ENCODE measurements at regions not wholly inside any gene's neighbourhood (a gene's known extent, or its start where the extent isn't known, plus 50 kb on each side); places are given as distances from the start of the nearest gene placed in this dataset.

- no peak overlapping the region for H3K27ac Mint-ChIP-seq
- no peak overlapping the region for H3K4me3 Mint-ChIP-seq
- H3K27me3 Mint-ChIP-seq = peaks cover 9% of the 10 kb centered on the region
- no peaks in the 10 kb centered on the region for H3K4me1 Mint-ChIP-seq
- DNase-seq = no peak
- no peaks in the 10 kb centered on the region for H3K36me3 Mint-ChIP-seq
- H3K9me3 Mint-ChIP-seq = no peaks in the 10 kb centered on the region
Measured at GRCh38 chr15:62605282-62605681, 437.3 kb upstream of the TPM1 start.

DNA sequence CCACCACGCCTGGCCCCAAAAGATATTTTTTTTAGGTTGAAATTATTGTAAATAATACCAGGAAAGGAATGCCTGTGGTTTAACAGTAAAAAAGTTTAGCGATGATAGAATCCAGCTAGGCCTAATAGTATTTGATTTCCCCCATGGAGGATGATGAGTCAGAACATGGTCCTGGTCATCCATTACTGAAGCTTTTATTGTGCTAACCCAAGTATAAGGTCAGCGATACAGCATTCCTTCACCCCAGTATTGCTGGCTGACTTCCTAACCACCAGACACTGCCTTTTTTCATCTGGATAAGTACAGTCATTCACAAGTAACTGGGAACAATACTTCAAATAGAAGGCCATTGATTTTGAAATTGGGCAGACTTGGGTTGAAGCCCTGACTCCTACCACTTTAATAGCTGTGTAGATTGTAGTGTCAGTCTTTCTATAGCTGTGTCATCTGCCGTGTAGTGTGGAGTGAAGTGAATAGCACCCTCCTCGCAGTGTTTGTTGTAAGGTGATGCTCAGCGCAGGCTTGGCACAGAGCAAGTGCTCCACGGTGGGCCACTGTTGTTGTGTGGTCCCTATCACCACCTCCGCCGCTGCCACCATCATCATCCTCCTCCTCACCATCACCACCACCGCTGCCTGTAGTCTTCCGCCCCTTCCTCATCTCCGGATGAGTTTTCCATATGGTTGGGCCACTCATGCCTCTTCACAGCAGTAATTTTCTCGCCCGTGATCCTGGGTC lies 436.0 kb upstream of the TPM1 start:
- DNase-seq = no peak
- no peaks in the 10 kb centered on the region for H3K9me3 Mint-ChIP-seq
- H3K4me3 Mint-ChIP-seq = no peak overlapping the region
- no peak overlapping the region for H3K27ac Mint-ChIP-seq
- peaks cover 13% of the 10 kb centered on the region for H3K27me3 Mint-ChIP-seq
- H3K4me1 Mint-ChIP-seq = no peaks in the 10 kb centered on the region
- H3K36me3 Mint-ChIP-seq = no peaks in the 10 kb centered on the region

- Mint-ChIP-seq H3K27ac (no peak overlapping the region), H3K4me1 (no peaks in the 10 kb centered on the region), H3K9me3 (no peaks in the 10 kb centered on the region), H3K36me3 (no peaks in the 10 kb centered on the region), H3K4me3 (no peak overlapping the region), H3K27me3 (peaks cover 14% of the 10 kb centered on the region)
- DNase-seq = no peak
Measured at GRCh38 chr15:62607114-62607462, 435.5 kb upstream of the TPM1 start.

DNA sequence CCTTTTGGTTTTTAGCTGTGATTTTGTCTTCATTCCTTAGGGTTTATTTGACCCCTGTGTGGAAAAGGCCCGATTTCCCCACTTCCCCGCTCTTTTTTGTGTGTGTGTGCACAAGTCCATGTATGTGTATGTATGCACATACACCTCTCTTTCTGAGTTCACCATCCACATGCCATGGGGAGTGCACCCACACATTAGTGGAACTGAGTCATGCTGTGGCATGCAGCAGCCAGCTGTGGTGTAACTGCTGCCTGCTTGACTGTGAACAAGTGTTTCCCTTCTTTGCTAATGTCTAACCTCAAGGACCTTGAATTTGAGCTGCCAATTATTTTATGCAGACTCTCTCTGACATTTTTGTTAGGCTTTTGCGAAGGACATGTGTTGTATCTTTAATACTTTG lies 434.9 kb upstream of the TPM1 start:
- Mint-ChIP-seq H3K4me1 (no peaks in the 10 kb centered on the region), H3K27me3 (peaks cover 14% of the 10 kb centered on the region), H3K36me3 (no peaks in the 10 kb centered on the region), H3K9me3 (no peaks in the 10 kb centered on the region), H3K27ac (no peak overlapping the region), H3K4me3 (no peak overlapping the region)
- no peak for DNase-seq

- no peaks in the 10 kb centered on the region for H3K36me3 Mint-ChIP-seq
- H3K4me1 Mint-ChIP-seq = no peaks in the 10 kb centered on the region
- H3K27me3 Mint-ChIP-seq = peaks cover 14% of the 10 kb centered on the region
- H3K27ac Mint-ChIP-seq = no peak overlapping the region
- H3K4me3 Mint-ChIP-seq = no peak overlapping the region
- DNase-seq = no peak
- H3K9me3 Mint-ChIP-seq = no peaks in the 10 kb centered on the region
Measured at GRCh38 chr15:62608369-62608768, 434.2 kb upstream of the TPM1 start.

DNA sequence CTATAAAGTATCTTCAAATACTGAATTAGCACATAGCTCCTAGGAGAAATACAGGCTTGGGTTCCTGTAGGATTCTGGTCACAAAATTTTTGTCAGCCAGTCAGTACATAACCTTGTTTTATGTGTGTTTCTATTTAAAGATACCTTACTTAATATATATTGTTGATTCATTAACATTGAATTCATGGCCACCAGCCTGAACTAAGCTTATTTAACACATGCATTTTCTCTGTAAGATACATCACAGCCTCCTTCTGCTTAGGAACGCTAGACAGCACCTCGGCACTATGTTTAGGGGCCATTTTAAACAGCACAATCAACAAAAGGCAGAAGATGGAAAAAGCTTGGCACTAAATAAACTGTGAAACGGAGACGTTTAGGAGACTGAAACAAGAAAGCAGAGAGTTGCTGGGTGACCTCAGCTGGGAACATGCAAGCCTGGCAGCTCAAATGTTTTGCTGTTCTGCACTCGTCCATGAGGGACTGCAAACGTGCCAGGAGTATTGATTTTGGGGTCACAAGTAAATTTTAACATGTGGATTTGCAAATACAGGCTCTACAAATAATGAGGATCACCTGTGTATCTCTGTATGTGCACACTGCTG lies 432.2 kb upstream of the TPM1 start:
- Mint-ChIP-seq H3K27me3 (peaks cover 14% of the 10 kb centered on the region), H3K27ac (no peak overlapping the region), H3K4me1 (no peaks in the 10 kb centered on the region), H3K36me3 (no peaks in the 10 kb centered on the region), H3K4me3 (no peak overlapping the region), H3K9me3 (no peaks in the 10 kb centered on the region)
- DNase-seq = no peak

GRCh38 chr15:62611002-62611401 lies 431.5 kb upstream of the TPM1 start:
- Mint-ChIP-seq H3K27me3 (peaks cover 14% of the 10 kb centered on the region), H3K36me3 (no peaks in the 10 kb centered on the region), H3K4me3 (no peak overlapping the region), H3K27ac (no peak overlapping the region), H3K4me1 (no peaks in the 10 kb centered on the region), H3K9me3 (no peaks in the 10 kb centered on the region)
- DNase-seq = no peak

DNA sequence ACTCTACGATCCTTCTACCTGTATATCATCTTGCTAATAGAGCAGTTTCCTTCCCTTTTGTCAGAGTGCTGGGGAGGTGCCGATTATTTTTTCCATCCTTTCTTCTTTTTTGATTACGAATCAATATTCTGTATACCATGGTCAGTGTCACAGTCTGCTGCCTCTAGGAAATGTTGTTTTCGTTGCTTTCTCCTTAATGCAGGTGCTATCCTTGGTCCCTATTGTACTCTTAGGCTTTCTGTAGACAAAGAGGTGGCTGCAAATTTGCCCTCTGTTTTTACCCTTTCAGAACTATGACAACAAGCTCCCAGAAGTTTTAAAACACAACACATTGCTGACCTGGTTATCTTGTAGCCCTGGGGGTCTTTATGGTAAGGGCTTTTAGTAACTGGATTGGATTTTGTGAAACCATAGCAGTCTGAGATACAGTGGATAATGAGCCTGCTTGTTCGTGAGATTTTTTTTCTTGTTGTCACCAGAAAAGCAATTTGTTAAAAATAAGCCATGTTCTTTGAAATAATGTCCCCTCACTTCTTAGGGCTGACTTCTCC lies 430.3 kb upstream of the TPM1 start:
- Mint-ChIP-seq H3K9me3 (no peaks in the 10 kb centered on the region), H3K27me3 (peaks cover 14% of the 10 kb centered on the region), H3K4me3 (no peak overlapping the region), H3K4me1 (no peaks in the 10 kb centered on the region), H3K27ac (no peak overlapping the region), H3K36me3 (no peaks in the 10 kb centered on the region)
- no peak for DNase-seq

GRCh38 chr15:62612771-62613170 lies 429.8 kb upstream of the TPM1 start:
- no peak for DNase-seq
- no peaks in the 10 kb centered on the region for H3K4me1 Mint-ChIP-seq
- H3K27ac Mint-ChIP-seq = no peak overlapping the region
- H3K9me3 Mint-ChIP-seq = no peaks in the 10 kb centered on the region
- no peak overlapping the region for H3K4me3 Mint-ChIP-seq
- peaks cover 14% of the 10 kb centered on the region for H3K27me3 Mint-ChIP-seq
- H3K36me3 Mint-ChIP-seq = no peaks in the 10 kb centered on the region

DNA sequence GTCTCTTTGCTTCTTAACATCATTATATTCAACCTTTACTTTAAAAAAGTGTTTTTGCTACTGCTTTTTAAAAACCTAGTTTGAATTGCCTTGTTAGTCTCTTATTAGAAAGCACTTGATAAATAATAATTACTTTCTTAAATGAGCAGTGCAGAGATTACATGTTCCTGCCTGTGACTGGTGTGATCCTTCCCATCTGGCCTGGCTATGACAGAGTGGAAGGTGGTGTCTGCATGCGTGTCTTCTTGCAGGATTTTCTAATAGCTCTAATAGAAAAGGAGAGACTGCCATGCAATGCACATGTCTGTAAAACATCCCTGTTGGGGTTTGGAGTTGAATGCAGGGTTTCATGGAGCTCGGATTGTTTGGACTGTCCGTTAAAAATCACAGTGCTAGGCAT lies 425.8 kb upstream of the TPM1 start:
- H3K27me3 Mint-ChIP-seq = no peaks in the 10 kb centered on the region
- H3K9me3 Mint-ChIP-seq = no peaks in the 10 kb centered on the region
- no peaks in the 10 kb centered on the region for H3K36me3 Mint-ChIP-seq
- H3K4me1 Mint-ChIP-seq = no peaks in the 10 kb centered on the region
- no peak for DNase-seq
- H3K27ac Mint-ChIP-seq = no peak overlapping the region
- H3K4me3 Mint-ChIP-seq = no peak overlapping the region

DNA sequence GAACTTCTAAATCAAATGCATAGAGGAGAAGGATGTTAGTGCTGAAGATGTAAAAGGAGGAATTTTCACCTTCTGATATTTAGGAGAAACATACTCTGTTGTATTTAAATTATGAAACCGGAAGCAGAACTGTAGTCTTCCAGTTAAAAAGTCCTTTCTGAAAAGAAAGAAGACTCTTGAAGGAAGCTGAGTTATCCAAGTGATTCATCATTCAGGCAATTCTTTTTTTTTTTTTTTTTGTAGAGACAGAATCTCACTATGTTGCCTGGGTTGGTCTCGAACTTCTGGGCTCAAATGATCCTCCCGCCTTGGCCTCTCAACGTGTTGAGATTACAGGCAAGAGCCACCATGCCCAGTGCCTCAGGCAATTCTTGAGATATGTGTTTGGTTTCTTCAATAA lies 424.8 kb upstream of the TPM1 start:
- H3K4me3 Mint-ChIP-seq = no peak overlapping the region
- no peak for DNase-seq
- no peak overlapping the region for H3K27ac Mint-ChIP-seq
- no peaks in the 10 kb centered on the region for H3K9me3 Mint-ChIP-seq
- H3K4me1 Mint-ChIP-seq = no peaks in the 10 kb centered on the region
- no peaks in the 10 kb centered on the region for H3K36me3 Mint-ChIP-seq
- no peaks in the 10 kb centered on the region for H3K27me3 Mint-ChIP-seq

- no peak for DNase-seq
- Mint-ChIP-seq H3K9me3 (no peaks in the 10 kb centered on the region), H3K4me1 (no peaks in the 10 kb centered on the region), H3K27me3 (no peaks in the 10 kb centered on the region), H3K4me3 (no peak overlapping the region), H3K36me3 (no peaks in the 10 kb centered on the region), H3K27ac (no peak overlapping the region)
Measured at GRCh38 chr15:62618432-62618831, 424.1 kb upstream of the TPM1 start.

GRCh38 chr15:62618846-62619504 lies 423.6 kb upstream of the TPM1 start:
- H3K27ac Mint-ChIP-seq = no peak overlapping the region
- no peaks in the 10 kb centered on the region for H3K9me3 Mint-ChIP-seq
- H3K27me3 Mint-ChIP-seq = no peaks in the 10 kb centered on the region
- no peaks in the 10 kb centered on the region for H3K4me1 Mint-ChIP-seq
- H3K36me3 Mint-ChIP-seq = no peaks in the 10 kb centered on the region
- no peak overlapping the region for H3K4me3 Mint-ChIP-seq
- no peak for DNase-seq

DNA sequence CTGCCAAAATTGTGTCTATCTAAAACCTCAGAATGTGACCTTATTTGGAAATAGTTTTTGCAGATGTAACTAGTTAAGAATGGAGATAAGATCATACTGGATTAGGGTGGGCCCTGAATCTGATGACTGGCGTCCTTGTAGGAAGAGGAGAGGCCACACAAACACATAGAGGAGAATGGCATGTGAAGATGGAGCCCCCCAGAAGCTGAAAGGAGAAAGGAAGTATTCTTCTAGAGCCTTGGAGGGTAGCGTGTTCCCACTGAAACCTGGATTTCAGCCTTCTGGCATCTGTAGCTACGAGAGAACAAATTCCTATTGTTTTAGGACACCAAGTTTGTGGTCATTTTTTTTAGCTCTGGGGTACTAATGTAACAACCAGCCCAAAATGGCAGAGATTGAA lies 423.0 kb upstream of the TPM1 start:
- no peak overlapping the region for H3K4me3 Mint-ChIP-seq
- H3K4me1 Mint-ChIP-seq = no peaks in the 10 kb centered on the region
- H3K27me3 Mint-ChIP-seq = no peaks in the 10 kb centered on the region
- no peak for DNase-seq
- no peaks in the 10 kb centered on the region for H3K36me3 Mint-ChIP-seq
- no peaks in the 10 kb centered on the region for H3K9me3 Mint-ChIP-seq
- H3K27ac Mint-ChIP-seq = no peak overlapping the region

GRCh38 chr15:62622775-62623174 lies 419.8 kb upstream of the TPM1 start:
- Mint-ChIP-seq H3K36me3 (no peaks in the 10 kb centered on the region), H3K27ac (no peak overlapping the region), H3K27me3 (no peaks in the 10 kb centered on the region), H3K4me3 (no peak overlapping the region), H3K9me3 (no peaks in the 10 kb centered on the region), H3K4me1 (peaks cover 2% of the 10 kb centered on the region)
- DNase-seq = no peak

Data from activated naive CD8-positive, alpha-beta T cell treated with anti-CD3 and anti-CD28 coated beads for 36 hours (primary cell).